Activated CD8-positive, alpha-beta memory T cell treated with anti-CD3 and anti-CD28 coated beads, Interleukin-2, amount 50 U/mL, for 4 hours (primary cell): ENCODE measurements at regions not wholly inside any gene's neighbourhood (a gene's known extent, or its start where the extent isn't known, plus 50 kb on each side); places are given as distances from the start of the nearest gene placed in this dataset.
"Not testable (repeated sequence)": the region's sequence is repeated elsewhere in the genome, so short reads cannot be mapped to it uniquely, and the experiment has no call there.

Experiments
- DNase-seq: peaks from one replicate; pipeline ENCODE4 v3.0.0-alpha.2; 2020

GRCh38 chr14:104305511-104306449 is 167.4 kb downstream of the KIF26A start:
- no peak for DNase-seq

GRCh38 chr14:104306450-104307040 is 168.2 kb downstream of the KIF26A start:
- peak; percentile 10 for DNase-seq

GRCh38 chr14:104307246-104307626 is 168.8 kb downstream of the KIF26A start:
- no peak for DNase-seq

- no peak for DNase-seq
These were observed 169.4 kb downstream of the KIF26A start for GRCh38 chr14:104307627-104308401.

GRCh38 chr14:104308534-104308933 is 170.1 kb downstream of the KIF26A start:
- DNase-seq, result not testable (repeated sequence)

GRCh38 chr14:104309657-104310369 is 171.4 kb downstream of the KIF26A start:
- DNase-seq, result peak; percentile 11

GRCh38 chr14:104311358-104311757 is 173.0 kb downstream of the KIF26A start:
- DNase-seq, result no peak

GRCh38 chr14:104313674-104314073 is 175.3 kb downstream of the KIF26A start:
- DNase-seq, result no peak

GRCh38 chr14:104314251-104314941 is 176.0 kb downstream of the KIF26A start:
- DNase-seq, result peak; percentile 9

- DNase-seq, result no peak
These were observed 176.8 kb downstream of the KIF26A start for GRCh38 chr14:104315169-104315568.

GRCh38 chr14:104315625-104316024 is 177.2 kb downstream of the KIF26A start:
- DNase-seq, result no peak

- DNase-seq, result peak; percentile 10
These were observed 177.8 kb downstream of the KIF26A start for GRCh38 chr14:104316121-104316722.

- DNase-seq, result peak; percentile 9
These were observed 178.5 kb downstream of the KIF26A start for GRCh38 chr14:104316723-104317491.

GRCh38 chr14:104317492-104317805 is 179.1 kb downstream of the KIF26A start:
- DNase-seq, result peak; percentile 3

GRCh38 chr14:104317975-104318557 is 179.7 kb downstream of the KIF26A start:
- DNase-seq, result peak; percentile 5

GRCh38 chr14:104318558-104319490 is 180.4 kb downstream of the KIF26A start:
- peak; percentile 11 for DNase-seq

GRCh38 chr14:104319491-104320241 is 181.3 kb downstream of the KIF26A start:
- peak; percentile 8 for DNase-seq

GRCh38 chr14:104320611-104321086 is 182.3 kb downstream of the KIF26A start:
- peak; percentile 7 for DNase-seq
